K562 (cell line): ENCODE measurements at regions not wholly inside any gene's neighbourhood (a gene's known extent, or its start where the extent isn't known, plus 50 kb on each side); places are given as distances from the start of the nearest gene placed in this dataset.

Source experiments
- HNRNPK ChIP-seq: fragments of 200-400 bp; formaldehyde crosslinking; IDR thresholded peaks from one replicate; pipeline ENCODE4 v1.6.1; 2018; ENCODE audit warnings: mild to moderate bottlenecking, low read depth, low read length; ENCODE audit not compliant: poor library complexity, severe bottlenecking
- SMAD1 ChIP-seq: fragments of 150-350 bp; IDR thresholded peaks from 2 replicates; pipeline ENCODE4 v1.6.1; 2014; ENCODE audit warnings: low read length, low read depth; ENCODE audit not compliant: partially characterized antibody
- ZNF174 ChIP-seq: fragments of 250-450 bp; sonication (Bioruptor Pico); IDR thresholded peaks from 2 replicates; pipeline ENCODE4 v1.4.0; 2020; ENCODE audit warnings: mild to moderate bottlenecking
- TF ChIP-seq, protein P1 (sequence below): fragments of 450-650 bp; IDR thresholded peaks from 2 replicates; pipeline ENCODE4 v1.6.1; 2016; ENCODE audit warnings: mild to moderate bottlenecking, moderate library complexity
- TF ChIP-seq, protein P2 (sequence below): fragments of 250-450 bp; sonication (Bioruptor Pico); IDR thresholded peaks from 2 replicates; pipeline ENCODE4 v1.8.0; 2021; ENCODE audit warnings: borderline replicate concordance, mild to moderate bottlenecking, moderate library complexity; ENCODE audit not compliant: poor library complexity, severe bottlenecking

GRCh38 chr5:125526966-125527365 is 780.5 kb upstream of the ZNF608 start (continued):
- TF ChIP-seq, protein P1, sequence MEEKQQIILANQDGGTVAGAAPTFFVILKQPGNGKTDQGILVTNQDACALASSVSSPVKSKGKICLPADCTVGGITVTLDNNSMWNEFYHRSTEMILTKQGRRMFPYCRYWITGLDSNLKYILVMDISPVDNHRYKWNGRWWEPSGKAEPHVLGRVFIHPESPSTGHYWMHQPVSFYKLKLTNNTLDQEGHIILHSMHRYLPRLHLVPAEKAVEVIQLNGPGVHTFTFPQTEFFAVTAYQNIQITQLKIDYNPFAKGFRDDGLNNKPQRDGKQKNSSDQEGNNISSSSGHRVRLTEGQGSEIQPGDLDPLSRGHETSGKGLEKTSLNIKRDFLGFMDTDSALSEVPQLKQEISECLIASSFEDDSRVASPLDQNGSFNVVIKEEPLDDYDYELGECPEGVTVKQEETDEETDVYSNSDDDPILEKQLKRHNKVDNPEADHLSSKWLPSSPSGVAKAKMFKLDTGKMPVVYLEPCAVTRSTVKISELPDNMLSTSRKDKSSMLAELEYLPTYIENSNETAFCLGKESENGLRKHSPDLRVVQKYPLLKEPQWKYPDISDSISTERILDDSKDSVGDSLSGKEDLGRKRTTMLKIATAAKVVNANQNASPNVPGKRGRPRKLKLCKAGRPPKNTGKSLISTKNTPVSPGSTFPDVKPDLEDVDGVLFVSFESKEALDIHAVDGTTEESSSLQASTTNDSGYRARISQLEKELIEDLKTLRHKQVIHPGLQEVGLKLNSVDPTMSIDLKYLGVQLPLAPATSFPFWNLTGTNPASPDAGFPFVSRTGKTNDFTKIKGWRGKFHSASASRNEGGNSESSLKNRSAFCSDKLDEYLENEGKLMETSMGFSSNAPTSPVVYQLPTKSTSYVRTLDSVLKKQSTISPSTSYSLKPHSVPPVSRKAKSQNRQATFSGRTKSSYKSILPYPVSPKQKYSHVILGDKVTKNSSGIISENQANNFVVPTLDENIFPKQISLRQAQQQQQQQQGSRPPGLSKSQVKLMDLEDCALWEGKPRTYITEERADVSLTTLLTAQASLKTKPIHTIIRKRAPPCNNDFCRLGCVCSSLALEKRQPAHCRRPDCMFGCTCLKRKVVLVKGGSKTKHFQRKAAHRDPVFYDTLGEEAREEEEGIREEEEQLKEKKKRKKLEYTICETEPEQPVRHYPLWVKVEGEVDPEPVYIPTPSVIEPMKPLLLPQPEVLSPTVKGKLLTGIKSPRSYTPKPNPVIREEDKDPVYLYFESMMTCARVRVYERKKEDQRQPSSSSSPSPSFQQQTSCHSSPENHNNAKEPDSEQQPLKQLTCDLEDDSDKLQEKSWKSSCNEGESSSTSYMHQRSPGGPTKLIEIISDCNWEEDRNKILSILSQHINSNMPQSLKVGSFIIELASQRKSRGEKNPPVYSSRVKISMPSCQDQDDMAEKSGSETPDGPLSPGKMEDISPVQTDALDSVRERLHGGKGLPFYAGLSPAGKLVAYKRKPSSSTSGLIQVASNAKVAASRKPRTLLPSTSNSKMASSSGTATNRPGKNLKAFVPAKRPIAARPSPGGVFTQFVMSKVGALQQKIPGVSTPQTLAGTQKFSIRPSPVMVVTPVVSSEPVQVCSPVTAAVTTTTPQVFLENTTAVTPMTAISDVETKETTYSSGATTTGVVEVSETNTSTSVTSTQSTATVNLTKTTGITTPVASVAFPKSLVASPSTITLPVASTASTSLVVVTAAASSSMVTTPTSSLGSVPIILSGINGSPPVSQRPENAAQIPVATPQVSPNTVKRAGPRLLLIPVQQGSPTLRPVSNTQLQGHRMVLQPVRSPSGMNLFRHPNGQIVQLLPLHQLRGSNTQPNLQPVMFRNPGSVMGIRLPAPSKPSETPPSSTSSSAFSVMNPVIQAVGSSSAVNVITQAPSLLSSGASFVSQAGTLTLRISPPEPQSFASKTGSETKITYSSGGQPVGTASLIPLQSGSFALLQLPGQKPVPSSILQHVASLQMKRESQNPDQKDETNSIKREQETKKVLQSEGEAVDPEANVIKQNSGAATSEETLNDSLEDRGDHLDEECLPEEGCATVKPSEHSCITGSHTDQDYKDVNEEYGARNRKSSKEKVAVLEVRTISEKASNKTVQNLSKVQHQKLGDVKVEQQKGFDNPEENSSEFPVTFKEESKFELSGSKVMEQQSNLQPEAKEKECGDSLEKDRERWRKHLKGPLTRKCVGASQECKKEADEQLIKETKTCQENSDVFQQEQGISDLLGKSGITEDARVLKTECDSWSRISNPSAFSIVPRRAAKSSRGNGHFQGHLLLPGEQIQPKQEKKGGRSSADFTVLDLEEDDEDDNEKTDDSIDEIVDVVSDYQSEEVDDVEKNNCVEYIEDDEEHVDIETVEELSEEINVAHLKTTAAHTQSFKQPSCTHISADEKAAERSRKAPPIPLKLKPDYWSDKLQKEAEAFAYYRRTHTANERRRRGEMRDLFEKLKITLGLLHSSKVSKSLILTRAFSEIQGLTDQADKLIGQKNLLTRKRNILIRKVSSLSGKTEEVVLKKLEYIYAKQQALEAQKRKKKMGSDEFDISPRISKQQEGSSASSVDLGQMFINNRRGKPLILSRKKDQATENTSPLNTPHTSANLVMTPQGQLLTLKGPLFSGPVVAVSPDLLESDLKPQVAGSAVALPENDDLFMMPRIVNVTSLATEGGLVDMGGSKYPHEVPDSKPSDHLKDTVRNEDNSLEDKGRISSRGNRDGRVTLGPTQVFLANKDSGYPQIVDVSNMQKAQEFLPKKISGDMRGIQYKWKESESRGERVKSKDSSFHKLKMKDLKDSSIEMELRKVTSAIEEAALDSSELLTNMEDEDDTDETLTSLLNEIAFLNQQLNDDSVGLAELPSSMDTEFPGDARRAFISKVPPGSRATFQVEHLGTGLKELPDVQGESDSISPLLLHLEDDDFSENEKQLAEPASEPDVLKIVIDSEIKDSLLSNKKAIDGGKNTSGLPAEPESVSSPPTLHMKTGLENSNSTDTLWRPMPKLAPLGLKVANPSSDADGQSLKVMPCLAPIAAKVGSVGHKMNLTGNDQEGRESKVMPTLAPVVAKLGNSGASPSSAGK, result no peak
- no peak for TF ChIP-seq ZNF174 (CRISPR knock-in tag)
- TF ChIP-seq, protein P2, sequence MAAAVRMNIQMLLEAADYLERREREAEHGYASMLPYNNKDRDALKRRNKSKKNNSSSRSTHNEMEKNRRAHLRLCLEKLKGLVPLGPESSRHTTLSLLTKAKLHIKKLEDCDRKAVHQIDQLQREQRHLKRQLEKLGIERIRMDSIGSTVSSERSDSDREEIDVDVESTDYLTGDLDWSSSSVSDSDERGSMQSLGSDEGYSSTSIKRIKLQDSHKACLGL (CRISPR knock-in tag), result no peak
- no peak for TF ChIP-seq SMAD1
- no peak for TF ChIP-seq HNRNPK
- TF ChIP-seq, all 486 proteins: peak for 0
